Skeletal muscle cell (primary cell): ENCODE measurements at regions not wholly inside any gene's neighbourhood (a gene's known extent, or its start where the extent isn't known, plus 50 kb on each side); places are given as distances from the start of the nearest gene placed in this dataset.

ENCODE experiments used
- DNase-seq: peaks from one replicate; pipeline ENCODE4 v3.0.0-alpha.2; 2010; ENCODE audit warnings: low read depth
- H3K4me3 ChIP-seq: 2 replicates; pipeline ENCODE4 v1.5.1; 2011; ENCODE audit warnings: low read depth, mild to moderate bottlenecking, control low read depth, low read length, moderate library complexity

- no peak overlapping the region for H3K4me3 ChIP-seq
- DNase-seq: peak; percentile 37
These were observed 142.7 kb downstream of the TBX5 start for GRCh38 chr12:114263056-114263805.

DNA sequence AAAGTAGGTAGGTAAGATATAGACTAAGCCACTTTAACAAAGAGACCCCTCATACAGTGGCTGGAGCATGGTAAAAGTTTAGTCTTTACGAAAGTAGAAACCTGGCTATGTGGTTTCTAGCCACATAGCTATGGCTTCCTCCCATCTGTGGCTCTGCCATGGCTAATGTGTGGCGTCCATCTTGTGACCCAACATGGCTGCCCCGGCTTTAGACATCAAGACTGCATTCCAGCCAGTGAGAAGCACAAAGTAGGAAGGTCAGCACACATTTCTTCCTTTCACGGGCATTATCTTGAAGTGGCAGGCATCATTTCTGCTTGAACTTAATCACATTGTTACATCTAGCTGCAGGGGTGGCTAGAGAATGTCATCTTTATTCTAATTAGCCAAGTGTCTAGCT, 148.3 kb downstream of the TBX5 start:
- no peak for DNase-seq

GRCh38 chr12:114254998-114255397, 150.9 kb downstream of the TBX5 start:
- H3K4me3 ChIP-seq: no peak overlapping the region
- DNase-seq: no peak

More for the DNA sequence above, 148.3 kb downstream of the TBX5 start:
- H3K4me3 ChIP-seq: no peak overlapping the region

GRCh38 chr12:114253976-114254778, 151.8 kb downstream of the TBX5 start:
- no peak for DNase-seq
- no peak overlapping the region for H3K4me3 ChIP-seq

- H3K4me3 ChIP-seq: no peak overlapping the region
- DNase-seq: no peak
These were observed 157.4 kb downstream of the TBX5 start for GRCh38 chr12:114248527-114248926.

DNA sequence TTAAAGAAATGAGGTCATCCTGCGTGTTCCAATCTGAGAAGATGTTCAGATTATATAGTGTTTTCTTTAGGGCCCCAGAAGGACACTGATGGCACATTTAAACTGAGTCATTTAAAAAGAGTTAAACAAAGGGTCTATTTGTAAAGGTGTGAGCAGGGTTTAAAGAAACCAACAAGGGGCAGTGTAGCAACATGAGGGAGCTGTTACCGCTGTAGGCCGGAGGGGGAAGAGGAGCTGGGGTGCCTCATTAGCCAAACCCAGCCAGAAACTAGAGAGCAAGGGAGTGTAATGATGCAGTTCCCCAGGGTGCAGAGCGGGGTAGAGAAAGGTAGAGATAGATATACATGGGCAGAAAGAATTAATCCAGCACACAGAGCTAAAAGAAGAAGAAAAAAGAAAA, 160.4 kb downstream of the TBX5 start:
- no peak for DNase-seq
- no peak overlapping the region for H3K4me3 ChIP-seq

- DNase-seq: no peak
These were observed 163.9 kb downstream of the TBX5 start for GRCh38 chr12:114241973-114242434.

GRCh38 chr12:114240288-114240687, 165.7 kb downstream of the TBX5 start:
- DNase-seq: no peak
- H3K4me3 ChIP-seq: no peak overlapping the region

More at GRCh38 chr12:114241973-114242434, 163.9 kb downstream of the TBX5 start:
- no peak overlapping the region for H3K4me3 ChIP-seq

DNA sequence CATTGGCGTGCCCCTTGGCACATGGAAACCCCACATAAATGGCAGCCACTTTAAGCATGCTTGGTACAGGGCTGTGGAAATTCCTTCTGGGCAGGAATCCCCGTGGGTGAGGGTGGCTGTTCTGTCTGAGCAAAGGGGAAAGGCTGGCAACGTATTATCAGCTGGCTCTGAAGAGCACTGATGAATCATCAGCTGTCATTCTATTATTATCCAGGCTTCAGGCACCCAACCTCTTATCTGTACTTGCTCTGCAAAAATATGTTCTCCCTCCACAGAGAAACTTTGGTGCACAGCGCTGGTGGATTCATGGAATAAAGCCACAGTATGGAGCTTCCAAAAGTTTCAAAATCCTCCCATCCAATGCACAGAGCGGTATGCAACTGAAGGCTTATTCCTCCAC, 167.1 kb downstream of the TBX5 start:
- DNase-seq: no peak
- H3K4me3 ChIP-seq: no peak overlapping the region

DNA sequence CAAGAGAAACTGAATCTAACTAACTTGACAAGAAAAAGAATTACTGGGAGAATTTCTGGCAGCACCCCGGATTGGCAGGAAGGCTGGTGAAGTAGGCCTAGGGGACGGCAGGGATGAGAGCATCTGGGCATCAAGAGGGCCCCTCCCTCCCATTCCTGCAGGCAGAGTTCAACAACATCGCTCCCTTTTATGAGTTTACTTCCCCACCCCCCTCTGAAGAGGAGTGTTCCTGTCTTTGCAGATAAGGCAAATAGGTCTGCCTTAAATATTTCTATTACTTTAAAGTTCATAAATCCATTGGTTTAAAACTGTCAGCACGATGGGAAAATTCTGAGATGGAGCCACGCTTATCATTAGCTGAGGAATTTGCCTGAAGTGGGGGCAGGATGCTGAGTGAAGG, 168.7 kb downstream of the TBX5 start:
- no peak for DNase-seq
- no peak overlapping the region for H3K4me3 ChIP-seq

DNA sequence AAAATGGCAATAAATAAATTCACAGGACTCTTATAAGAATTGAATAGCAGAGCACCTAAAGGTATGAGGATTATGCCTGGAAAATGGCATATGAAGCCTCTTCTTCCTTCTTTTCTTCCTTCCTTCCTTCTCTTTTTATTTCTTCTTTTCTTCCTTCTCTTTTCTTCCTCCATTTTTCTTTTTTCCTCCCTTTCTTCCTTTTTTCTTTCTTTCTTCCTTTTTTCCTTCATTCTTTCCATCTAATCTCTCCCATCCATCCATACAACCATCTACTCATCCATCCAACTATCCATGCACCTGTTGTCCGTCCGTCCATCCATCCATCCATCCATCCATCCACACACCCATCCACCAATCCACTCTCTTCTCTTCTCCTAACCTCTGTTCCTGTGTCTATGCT, 173.8 kb downstream of the TBX5 start:
- no peak overlapping the region for H3K4me3 ChIP-seq
- no peak for DNase-seq

DNA sequence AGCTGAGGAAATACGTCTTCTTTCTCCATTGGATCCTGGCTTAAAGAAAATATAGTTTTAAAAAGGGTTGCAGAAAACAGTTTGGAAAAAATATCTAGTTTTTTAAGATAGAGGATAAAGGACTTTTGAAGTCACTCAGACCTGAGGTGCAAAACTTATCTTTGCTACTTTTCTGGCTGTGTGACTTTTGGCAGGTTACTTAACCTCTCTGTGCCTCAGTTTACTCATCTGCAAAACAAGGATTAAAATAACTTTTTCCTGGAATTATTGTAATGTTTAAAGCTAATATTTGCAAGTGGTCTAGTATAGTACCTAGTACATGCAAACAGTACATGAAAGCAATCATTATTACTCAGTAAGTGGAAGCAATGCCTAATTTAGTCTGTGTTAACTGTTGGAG, 176.8 kb downstream of the TBX5 start:
- no peak overlapping the region for H3K4me3 ChIP-seq
- DNase-seq: no peak

DNA sequence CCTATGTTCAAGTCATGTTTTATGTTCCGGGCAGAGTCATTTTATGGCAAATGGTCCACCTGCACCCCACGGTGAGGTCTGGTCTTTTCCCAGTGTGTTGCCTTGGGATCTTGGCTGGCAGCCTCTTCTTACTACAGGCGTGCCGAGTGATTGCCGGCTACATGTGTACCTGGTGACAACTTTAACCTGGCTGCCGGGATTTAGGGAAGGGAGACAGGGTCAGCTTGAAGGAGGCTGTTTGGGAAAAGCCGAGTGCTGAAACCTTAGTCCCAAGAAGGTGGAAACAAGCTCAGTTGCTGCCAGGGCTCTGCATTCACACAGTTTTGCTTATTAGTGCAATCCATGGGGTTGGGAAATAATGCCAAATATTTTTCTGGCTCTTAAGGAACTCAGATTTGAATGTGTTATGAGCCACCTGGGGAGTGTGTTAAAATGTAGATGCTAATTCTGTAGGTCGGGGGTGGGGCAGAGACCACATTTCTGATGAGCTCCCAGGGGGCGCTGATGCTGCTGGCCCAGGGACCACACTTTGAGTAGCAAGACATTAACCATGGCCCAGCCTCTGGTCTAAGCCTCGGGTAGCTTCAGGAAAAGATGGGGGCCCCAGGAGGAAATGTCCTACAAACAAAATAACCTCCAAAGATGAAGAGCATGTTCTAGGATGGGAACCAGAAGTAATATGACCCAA, 179.6 kb downstream of the TBX5 start:
- DNase-seq: no peak
- no peak overlapping the region for H3K4me3 ChIP-seq

DNA sequence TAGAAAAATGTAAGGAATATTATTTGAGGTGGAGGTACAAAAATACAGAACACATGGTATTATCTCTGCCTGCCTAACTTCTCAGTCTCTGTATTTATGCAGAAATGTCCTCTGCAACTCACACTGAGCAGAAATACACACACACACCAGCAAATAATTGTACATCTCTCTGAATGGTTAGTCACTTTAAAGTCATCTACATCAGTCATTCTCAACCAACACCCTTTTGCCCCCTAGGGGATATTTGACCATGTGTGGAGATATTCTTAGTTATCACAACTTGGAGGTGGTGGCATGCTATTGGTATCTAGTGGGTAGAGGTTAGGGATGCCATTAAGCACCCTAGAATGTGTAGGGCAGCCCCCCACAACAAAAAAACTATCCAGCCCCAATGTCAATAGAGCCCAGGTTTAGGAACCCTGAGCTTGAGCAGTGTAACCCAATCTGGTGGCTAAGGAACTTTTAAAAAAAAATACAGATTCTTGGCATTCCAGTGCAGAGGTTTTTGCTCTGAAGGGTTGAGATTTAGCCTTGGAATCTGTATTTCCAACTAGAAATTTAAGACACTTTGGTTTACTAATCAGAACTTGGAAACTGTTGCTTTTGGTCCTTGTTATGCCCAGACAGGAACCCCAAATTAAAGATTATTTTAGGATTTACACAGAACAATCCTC, 183.8 kb downstream of the TBX5 start:
- H3K4me3 ChIP-seq: no peak overlapping the region
- no peak for DNase-seq

- peak; percentile 3 for DNase-seq
These were observed 184.7 kb downstream of the TBX5 start for GRCh38 chr12:114221136-114221833.

DNA sequence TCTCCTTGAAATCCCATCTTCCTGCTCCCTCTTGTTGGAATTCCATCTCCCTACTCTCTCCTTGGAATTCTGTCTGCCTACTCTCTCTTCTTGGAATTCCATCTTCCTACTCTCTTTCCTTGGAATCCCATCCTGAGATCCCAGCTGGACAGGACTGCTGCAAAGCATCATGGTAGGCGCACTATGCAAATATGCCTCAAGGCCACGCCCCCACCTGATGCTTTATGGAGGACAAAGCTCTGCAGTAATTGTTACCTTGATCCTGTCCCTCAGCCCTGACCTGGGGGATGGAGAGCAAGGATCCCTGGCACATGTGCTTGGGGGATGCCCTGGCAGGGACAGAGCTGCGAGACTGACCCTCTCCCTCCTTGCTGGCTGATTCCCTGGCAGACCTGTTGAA, 185.6 kb downstream of the TBX5 start:
- no peak overlapping the region for H3K4me3 ChIP-seq
- no peak for DNase-seq

More at GRCh38 chr12:114221136-114221833, 184.7 kb downstream of the TBX5 start:
- no peak overlapping the region for H3K4me3 ChIP-seq

DNA sequence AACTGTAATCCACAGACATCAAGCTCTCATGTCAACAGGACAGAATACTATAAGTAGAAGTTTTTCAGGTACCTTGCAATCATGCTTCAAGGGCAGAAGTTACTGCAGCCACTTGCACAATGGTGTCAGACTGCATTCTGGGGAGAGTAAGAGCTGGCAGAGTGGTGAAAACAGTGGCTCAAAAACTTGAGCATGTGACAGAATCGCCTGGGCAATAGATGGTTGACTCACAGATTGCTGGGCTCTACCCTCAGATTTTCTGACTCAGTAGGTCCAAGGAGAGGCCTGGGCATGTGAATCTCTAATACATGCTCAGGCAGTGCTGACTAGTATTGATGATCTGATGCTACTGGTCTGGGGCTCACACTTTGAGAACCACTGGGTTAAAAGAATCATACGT, 187.8 kb downstream of the TBX5 start:
- no peak overlapping the region for H3K4me3 ChIP-seq
- DNase-seq: no peak

DNA sequence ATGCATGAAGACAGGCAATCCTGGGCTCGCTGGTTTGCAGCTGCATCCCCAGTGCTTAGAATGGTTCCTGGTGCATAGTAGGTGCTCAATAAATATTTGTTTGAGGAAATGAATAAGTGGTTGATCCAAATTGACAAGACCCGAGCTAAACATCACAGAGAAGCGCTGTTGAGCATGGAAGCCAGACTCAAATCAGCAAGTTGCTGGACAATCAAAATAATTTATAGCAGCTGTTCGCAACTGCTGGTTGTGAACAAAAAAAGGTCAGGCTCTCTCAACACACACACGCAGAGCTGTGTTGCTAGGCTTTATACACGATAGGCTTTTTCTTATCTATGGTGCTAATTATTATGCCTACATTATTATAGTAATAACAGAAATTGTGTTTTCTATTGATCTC, 190.2 kb downstream of the TBX5 start:
- H3K4me3 ChIP-seq: no peak overlapping the region
- DNase-seq: no peak

DNA sequence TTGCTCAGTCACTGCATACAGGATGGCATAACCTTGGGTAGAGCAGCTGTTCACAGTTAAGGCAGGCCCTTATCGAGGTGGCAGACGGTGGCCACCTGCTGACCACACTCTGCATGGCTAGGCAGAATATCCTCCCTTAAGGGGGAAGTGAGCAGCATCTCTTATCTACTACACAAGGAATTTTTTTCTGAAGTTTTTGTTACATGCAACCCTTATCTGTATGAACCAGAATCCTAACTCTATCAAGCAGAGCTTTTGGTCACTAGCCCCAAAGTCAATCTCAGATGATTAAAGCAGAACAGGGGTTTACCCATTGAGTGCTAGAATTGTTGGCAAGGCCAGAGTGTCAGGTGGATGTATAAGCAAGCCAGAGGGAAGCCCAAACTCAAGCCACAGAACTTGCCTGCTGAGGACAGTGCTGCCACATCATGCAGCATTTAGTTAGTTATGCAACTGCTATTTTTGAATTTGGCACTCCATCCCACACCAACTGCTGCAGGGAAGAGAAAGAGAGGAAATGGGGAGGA, 192.8 kb downstream of the TBX5 start:
- H3K4me3 ChIP-seq: no peak overlapping the region
- DNase-seq: no peak
